HG02678 (cell line): ENCODE measurements at regions not wholly inside any gene's neighbourhood (a gene's known extent, or its start where the extent isn't known, plus 50 kb on each side); places are given as distances from the start of the nearest gene placed in this dataset.

ENCODE experiments used
- ATAC-seq: cut with Tn5 transposase; IDR thresholded peaks from one replicate; pipeline ENCODE4 v1.9.1; 2021; ENCODE audit warnings: mild to moderate bottlenecking, moderate library complexity; ENCODE audit not compliant: unreplicated experiment

DNA sequence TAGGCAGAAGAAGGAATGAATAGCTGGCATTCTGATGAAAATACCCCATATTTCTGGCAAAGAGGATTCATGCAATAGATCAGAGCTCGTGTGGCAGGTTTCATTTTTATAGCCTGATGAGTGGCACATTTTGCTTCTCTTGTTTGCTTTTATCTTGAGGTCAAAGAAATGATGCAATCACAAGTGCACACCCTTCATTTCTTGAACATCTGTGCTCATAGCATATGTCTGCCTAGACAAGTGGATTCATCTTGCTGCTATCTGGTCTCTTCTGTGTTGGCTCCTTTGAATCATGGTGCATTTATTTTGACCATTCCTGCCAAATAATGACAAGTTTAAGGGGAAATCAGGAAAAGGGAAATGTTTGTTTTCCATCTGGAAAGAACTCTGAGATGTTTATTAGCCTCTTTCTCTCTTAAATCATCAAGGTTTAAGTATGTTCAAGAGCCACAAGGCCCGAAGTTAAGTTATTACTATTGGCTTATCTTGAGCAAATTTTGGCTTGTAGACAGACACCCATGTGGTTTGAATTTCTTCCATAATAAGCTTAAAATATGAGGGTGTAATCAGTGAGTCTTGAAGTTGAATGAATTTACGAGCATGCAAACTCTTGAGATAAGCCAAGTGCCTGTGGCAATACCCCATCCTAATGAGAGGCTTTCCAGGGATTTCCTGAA lies 59.3 kb upstream of the HS3ST1 start:
- no peak for ATAC-seq

GRCh38 chr4:11487139-11487538 lies 58.4 kb upstream of the HS3ST1 start:
- no peak for ATAC-seq

DNA sequence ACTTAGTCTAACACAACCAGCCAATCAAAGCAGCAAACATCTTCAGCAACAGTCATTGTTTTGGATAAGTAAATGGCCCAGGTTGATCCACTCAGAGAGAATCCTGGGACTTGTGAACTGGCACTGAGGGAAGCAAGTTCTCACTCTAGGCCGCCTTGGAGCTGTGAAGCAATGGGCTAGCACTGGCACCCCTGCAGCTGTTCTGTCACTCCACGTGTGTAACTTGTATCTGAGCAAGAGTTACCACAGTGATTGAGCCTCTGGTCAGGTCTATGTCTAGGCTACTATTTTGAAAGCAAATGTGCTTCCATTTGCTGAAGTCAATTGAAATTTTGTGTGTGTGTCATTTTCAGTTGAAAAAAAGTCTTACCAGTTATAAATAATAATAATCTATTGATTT lies 57.2 kb upstream of the HS3ST1 start:
- ATAC-seq, result no peak

GRCh38 chr4:11484531-11484930 lies 55.8 kb upstream of the HS3ST1 start:
- ATAC-seq, result no peak

GRCh38 chr4:11483046-11483445 lies 54.4 kb upstream of the HS3ST1 start:
- ATAC-seq, result no peak

DNA sequence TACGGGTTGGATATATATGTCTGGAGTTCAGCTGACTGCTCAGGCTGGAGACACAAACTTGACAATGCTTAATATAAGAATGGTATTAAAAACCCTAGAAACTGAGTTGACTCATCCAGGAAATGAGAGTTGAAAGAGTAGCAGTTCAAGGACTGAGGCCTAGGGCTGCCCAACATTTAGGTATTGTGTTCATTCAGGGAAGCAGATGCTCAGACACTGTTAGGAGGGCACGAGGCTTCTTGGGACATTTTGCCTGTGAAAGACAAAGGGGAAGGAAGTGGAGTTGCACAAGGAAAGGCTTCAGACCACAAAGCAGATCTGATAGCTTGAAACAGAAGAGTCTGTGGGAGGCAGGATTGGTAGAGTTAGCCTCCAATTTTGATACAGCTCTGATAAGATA lies 52.0 kb upstream of the HS3ST1 start:
- ATAC-seq, result peak; percentile 82
